HL-60 (cell line): ENCODE measurements at regions not wholly inside any gene's neighbourhood (a gene's known extent, or its start where the extent isn't known, plus 50 kb on each side); places are given as distances from the start of the nearest gene placed in this dataset.

Experiments
- DNase-seq, 2 experiments: peaks; one replicate each; pipeline ENCODE4 v3.0.0-alpha.2; 2010 to 2020; ENCODE audit warnings: low read depth in 1 of 2, low spot score in 1 of 2
- H3K27ac ChIP-seq: fragments of 250-450 bp; sonication (Bioruptor Pico); replicated peaks from 2 replicates; pipeline ENCODE4 v1.5.1; 2020; ENCODE audit warnings: mild to moderate bottlenecking, moderate library complexity
- H3K27me3 ChIP-seq: fragments of 250-450 bp; sonication (Bioruptor Pico); 2 replicates; pipeline ENCODE4 v1.5.1; 2021; ENCODE audit warnings: mild to moderate bottlenecking, moderate library complexity; ENCODE audit not compliant: insufficient read depth, poor library complexity, severe bottlenecking
- H3K4me3 ChIP-seq: replicated peaks from 2 replicates; pipeline ENCODE4 v1.5.1; 2011; ENCODE audit warnings: mild to moderate bottlenecking, control low read depth, low read length; ENCODE audit not compliant: insufficient read depth
- GABPA ChIP-seq: IDR thresholded peaks from 2 replicates; pipeline ENCODE4 v1.6.1; 2012; ENCODE audit warnings: low read depth
- POLR2AphosphoS5 ChIP-seq: IDR thresholded peaks from 2 replicates; pipeline ENCODE4 v1.6.1; 2012; ENCODE audit warnings: low read depth
- SPI1 ChIP-seq: IDR thresholded peaks from 2 replicates; pipeline ENCODE4 v1.6.1; 2012; ENCODE audit warnings: low read depth, mild to moderate bottlenecking, borderline replicate concordance
- TF ChIP-seq, protein P1 (sequence below): IDR thresholded peaks from 2 replicates; pipeline ENCODE4 v1.6.1; 2012; ENCODE audit warnings: low read depth; ENCODE audit not compliant: insufficient replicate concordance
- TF ChIP-seq, protein P2 (sequence below): IDR thresholded peaks from one replicate; pipeline ENCODE4 v1.5.1; 2011; ENCODE audit warnings: low read length, control low read depth, inconsistent platforms; ENCODE audit not compliant: insufficient read depth

GRCh38 chr5:118701791-118702190 lies 286.6 kb downstream of the DTWD2 start:
- Histone ChIP-seq H3K27ac (no peak overlapping the region), H3K4me3 (no peak overlapping the region), H3K27me3 (no peaks in the 10 kb centered on the region)
- no peak for TF ChIP-seq GABPA
- TF ChIP-seq, protein P1, sequence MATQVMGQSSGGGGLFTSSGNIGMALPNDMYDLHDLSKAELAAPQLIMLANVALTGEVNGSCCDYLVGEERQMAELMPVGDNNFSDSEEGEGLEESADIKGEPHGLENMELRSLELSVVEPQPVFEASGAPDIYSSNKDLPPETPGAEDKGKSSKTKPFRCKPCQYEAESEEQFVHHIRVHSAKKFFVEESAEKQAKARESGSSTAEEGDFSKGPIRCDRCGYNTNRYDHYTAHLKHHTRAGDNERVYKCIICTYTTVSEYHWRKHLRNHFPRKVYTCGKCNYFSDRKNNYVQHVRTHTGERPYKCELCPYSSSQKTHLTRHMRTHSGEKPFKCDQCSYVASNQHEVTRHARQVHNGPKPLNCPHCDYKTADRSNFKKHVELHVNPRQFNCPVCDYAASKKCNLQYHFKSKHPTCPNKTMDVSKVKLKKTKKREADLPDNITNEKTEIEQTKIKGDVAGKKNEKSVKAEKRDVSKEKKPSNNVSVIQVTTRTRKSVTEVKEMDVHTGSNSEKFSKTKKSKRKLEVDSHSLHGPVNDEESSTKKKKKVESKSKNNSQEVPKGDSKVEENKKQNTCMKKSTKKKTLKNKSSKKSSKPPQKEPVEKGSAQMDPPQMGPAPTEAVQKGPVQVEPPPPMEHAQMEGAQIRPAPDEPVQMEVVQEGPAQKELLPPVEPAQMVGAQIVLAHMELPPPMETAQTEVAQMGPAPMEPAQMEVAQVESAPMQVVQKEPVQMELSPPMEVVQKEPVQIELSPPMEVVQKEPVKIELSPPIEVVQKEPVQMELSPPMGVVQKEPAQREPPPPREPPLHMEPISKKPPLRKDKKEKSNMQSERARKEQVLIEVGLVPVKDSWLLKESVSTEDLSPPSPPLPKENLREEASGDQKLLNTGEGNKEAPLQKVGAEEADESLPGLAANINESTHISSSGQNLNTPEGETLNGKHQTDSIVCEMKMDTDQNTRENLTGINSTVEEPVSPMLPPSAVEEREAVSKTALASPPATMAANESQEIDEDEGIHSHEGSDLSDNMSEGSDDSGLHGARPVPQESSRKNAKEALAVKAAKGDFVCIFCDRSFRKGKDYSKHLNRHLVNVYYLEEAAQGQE, result no peak
- no peak for TF ChIP-seq POLR2AphosphoS5
- TF ChIP-seq, protein P2, sequence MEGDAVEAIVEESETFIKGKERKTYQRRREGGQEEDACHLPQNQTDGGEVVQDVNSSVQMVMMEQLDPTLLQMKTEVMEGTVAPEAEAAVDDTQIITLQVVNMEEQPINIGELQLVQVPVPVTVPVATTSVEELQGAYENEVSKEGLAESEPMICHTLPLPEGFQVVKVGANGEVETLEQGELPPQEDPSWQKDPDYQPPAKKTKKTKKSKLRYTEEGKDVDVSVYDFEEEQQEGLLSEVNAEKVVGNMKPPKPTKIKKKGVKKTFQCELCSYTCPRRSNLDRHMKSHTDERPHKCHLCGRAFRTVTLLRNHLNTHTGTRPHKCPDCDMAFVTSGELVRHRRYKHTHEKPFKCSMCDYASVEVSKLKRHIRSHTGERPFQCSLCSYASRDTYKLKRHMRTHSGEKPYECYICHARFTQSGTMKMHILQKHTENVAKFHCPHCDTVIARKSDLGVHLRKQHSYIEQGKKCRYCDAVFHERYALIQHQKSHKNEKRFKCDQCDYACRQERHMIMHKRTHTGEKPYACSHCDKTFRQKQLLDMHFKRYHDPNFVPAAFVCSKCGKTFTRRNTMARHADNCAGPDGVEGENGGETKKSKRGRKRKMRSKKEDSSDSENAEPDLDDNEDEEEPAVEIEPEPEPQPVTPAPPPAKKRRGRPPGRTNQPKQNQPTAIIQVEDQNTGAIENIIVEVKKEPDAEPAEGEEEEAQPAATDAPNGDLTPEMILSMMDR, result no peak
- TF ChIP-seq SPI1, result no peak
- no peak for DNase-seq

DNA sequence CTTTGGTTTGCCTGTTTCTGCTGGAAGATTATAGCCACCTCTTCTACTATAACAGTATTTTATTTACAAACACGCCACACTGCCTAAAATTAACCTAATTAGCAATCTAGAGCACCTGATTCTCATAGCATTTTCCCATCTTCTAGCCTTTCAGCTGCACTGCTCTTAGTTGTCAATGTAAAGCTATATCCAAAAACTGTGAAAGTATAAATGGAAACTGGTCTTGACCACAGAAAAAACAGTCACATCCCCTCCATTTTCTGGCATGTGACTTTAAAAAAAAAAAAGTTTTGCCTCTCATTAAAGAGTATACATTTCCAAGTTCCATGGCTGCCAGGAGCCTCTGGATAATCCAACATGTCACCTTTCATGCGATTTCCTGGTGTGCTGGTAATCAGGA lies 287.8 kb downstream of the DTWD2 start:
- Histone ChIP-seq H3K27ac (no peak overlapping the region), H3K4me3 (no peak overlapping the region), H3K27me3 (no peaks in the 10 kb centered on the region)
- DNase-seq, result no peak
- no peak for TF ChIP-seq POLR2AphosphoS5
- TF ChIP-seq GABPA, result no peak
- TF ChIP-seq SPI1, result no peak
- TF ChIP-seq, protein P2, result no peak
- TF ChIP-seq, protein P1, result no peak

- Histone ChIP-seq H3K4me3 (no peak overlapping the region), H3K27me3 (no peaks in the 10 kb centered on the region), H3K27ac (no peak overlapping the region)
- TF ChIP-seq POLR2AphosphoS5 (no peak), GABPA (no peak), SPI1 (no peak)
- TF ChIP-seq, protein P1, result no peak
- TF ChIP-seq, protein P2, result no peak
- no peak for DNase-seq
Measured at GRCh38 chr5:118698774-118699173, 289.6 kb downstream of the DTWD2 start.
